ENCODE measurements at regions not wholly inside any gene's neighbourhood (a gene's known extent, or its start where the extent isn't known, plus 50 kb on each side); places are given as distances from the start of the nearest gene placed in this dataset.

DNA sequence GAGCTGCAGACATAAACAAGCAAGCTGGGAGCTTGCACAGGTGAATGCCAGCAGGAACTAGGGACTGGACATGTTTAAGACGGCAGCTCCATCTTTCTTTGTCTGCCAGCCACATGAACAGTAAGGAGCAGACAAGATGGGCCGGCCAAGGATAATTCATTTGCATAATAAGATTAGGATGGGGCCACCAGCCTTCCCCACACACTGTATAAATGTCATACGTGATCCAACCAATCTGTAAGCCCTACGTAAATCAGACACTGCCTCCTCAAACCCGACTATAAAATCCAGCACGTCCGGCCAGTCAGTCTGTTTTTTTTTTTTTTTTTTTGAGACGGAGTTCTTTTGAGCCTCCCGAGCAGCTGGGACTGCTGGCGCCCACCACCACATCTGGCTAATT is 75.6 kb upstream of the BOD1L1 start:
- TF ChIP-seq, protein P1, sequence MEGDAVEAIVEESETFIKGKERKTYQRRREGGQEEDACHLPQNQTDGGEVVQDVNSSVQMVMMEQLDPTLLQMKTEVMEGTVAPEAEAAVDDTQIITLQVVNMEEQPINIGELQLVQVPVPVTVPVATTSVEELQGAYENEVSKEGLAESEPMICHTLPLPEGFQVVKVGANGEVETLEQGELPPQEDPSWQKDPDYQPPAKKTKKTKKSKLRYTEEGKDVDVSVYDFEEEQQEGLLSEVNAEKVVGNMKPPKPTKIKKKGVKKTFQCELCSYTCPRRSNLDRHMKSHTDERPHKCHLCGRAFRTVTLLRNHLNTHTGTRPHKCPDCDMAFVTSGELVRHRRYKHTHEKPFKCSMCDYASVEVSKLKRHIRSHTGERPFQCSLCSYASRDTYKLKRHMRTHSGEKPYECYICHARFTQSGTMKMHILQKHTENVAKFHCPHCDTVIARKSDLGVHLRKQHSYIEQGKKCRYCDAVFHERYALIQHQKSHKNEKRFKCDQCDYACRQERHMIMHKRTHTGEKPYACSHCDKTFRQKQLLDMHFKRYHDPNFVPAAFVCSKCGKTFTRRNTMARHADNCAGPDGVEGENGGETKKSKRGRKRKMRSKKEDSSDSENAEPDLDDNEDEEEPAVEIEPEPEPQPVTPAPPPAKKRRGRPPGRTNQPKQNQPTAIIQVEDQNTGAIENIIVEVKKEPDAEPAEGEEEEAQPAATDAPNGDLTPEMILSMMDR (IDR thresholded peaks at IDR 0.05; ENCODE audit: insufficient read depth, low read depth, low read length, missing control alignments), result no peak
- no peak overlapping the region for H3K4me3 ChIP-seq (ENCODE audit: low read depth, low read length)
- no peak for DNase-seq (ENCODE audit: low read depth)

DNA sequence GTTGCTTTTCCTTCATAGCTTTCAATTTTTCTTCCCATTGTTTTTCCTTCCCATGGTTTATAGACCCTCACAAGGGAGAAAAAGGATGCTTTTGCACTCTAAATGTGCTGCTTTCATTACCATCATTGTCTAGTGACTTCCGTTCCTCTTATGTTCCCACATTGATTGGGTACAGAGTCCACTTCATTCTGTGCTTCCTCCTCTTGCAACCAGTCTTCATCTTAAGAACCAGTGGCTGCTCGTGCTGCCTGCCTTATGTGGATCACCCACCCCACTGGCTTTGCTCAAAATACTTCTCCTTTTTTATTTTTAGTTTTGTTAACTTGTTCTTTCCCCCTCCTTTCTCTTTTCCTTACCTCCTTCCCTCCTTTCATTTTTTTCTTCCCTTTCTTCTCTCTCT is 76.5 kb upstream of the BOD1L1 start:
- DNase-seq (ENCODE audit: low read depth), result no peak
- no peak overlapping the region for H3K4me3 ChIP-seq (ENCODE audit: low read depth, low read length)

DNA sequence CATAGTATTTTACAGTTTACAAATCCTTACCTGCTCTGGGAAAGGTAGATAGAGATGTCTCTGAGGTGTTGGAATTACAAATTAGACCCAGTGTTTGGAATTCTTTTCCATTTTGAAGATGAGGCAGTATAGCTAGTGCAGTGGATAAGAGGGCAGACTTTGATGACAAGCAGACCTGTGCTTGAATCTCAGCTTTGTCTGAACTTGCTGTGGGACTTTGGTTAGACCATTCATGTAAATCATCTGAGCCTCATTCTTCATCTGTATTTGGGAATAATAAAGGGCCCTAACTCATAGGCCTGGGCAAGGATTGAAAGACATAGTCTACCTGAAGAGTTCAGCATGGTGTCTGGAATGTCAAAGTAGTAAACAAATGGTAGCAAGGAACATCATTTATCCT is 77.2 kb upstream of the BOD1L1 start:
- H3K4me3 ChIP-seq (ENCODE audit: low read depth, low read length), result no peak overlapping the region
- TF ChIP-seq, protein P1 (IDR thresholded peaks at IDR 0.05; ENCODE audit: insufficient read depth, low read depth, low read length, missing control alignments), result no peak
- no peak for DNase-seq (ENCODE audit: low read depth)

More for the DNA sequence above, 76.5 kb upstream of the BOD1L1 start:
- TF ChIP-seq, protein P1 (IDR thresholded peaks at IDR 0.05; ENCODE audit: insufficient read depth, low read depth, low read length, missing control alignments), result no peak

DNA sequence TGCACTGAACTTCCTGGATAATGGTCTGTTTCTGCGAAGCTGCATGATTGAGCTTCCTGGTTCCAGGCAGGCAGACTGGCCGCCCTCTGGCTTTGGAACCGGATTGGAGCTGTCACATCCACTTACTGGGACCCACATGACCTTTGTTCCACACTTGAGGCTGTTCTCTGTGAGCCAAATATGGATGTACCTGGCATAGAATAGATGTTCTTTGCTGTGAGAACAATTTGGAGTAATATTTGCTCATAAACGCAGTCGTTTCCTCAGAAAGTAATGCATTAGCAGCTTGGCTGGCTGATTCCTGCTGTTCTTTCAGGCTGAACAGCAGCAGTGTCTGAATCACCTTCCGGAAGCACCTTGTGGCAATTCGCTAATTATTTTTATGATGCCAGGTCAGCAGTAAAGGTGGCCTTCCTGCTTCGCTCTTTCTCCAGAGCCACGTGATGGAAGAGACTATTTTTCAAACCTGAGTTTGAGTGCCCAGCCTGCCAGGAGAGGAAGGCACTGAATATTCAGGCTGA is 78.1 kb upstream of the BOD1L1 start:
- H3K4me3 ChIP-seq (ENCODE audit: low read depth, low read length), result no peak overlapping the region
- no peak for DNase-seq (ENCODE audit: low read depth)
- TF ChIP-seq, protein P1 (IDR thresholded peaks at IDR 0.05; ENCODE audit: insufficient read depth, low read depth, low read length, missing control alignments), result no peak

DNA sequence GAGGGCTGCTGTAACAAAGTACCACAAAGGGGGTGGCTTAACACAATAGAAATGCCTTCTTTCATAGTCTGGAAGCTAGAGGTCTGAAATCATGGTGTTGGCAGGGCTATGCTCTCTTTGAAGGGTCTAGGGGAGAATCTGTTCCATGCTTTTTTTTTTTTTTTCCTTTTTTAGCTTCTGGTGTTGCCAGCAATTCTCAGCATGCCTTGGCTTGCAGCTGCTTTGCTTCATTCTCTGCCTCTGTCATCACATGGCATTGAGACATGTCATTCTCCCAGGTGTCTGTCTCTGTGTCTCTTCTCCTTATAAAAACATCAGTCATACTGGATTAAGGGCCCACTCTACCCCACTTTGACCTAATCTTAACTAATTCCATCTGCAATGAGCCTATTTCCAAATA is 78.6 kb upstream of the BOD1L1 start:
- no peak for DNase-seq (ENCODE audit: low read depth)
- no peak overlapping the region for H3K4me3 ChIP-seq (ENCODE audit: low read depth, low read length)
- TF ChIP-seq, protein P1 (IDR thresholded peaks at IDR 0.05; ENCODE audit: insufficient read depth, low read depth, low read length, missing control alignments), result no peak

DNA sequence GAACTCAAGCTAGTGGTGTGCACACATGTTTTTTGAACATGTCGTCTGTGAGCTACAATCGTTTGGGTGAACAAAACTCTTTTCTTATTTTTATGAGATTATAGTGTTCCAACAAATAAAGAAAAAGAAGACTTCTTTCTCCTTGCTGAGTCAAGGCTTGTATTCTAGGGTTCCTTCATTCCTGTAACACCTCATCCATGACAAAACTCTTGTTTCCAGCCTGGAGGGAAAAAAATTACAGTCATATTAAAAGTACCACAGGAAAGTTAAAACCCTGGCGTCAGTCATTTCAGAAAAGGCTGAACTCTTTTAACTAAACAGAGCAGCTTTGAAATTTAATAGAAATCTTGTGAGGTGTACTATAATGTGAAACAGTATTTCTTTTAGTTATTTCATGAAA is 79.2 kb upstream of the BOD1L1 start:
- no peak overlapping the region for H3K4me3 ChIP-seq (ENCODE audit: low read depth, low read length)
- no peak for DNase-seq (ENCODE audit: low read depth)
- TF ChIP-seq, protein P1 (IDR thresholded peaks at IDR 0.05; ENCODE audit: insufficient read depth, low read depth, low read length, missing control alignments), result no peak

DNA sequence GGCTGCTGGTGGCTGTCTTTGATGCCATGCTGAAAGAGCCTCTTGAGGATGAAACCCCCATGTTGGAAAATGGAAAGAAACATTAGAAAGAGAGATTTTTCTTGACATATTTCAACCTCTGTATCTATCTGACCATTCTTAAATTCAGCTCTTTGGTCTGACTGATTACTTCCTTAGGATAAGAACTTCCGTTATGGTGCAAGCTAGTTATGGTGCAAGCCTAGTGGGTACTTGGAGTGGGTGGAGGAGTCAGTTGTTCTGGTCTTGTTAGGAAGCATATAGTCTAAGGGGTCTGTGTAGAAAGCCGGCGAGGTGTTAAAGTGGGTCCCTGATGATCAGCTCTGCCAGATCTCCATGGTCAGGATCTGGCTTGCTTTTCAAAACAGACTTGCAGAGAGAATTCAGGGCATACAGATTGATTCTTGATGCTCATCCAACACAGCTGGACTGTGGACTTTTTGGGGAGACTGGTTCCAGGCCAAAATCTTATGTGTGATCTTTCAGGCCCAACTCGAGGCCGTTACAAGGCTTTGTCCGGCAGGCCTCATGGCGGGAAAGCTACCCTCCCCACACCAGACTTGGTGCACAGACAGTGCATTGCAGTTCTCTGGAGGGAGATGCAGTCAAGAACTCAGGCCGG is 82.8 kb upstream of the BOD1L1 start:
- no peak for DNase-seq (ENCODE audit: low read depth)
- TF ChIP-seq, protein P1 (IDR thresholded peaks at IDR 0.05; ENCODE audit: insufficient read depth, low read depth, low read length, missing control alignments), result no peak
- no peak overlapping the region for H3K4me3 ChIP-seq (ENCODE audit: low read depth, low read length)

Measured in GM12865 (cell line).